GM12865 (cell line): ENCODE measurements at regions not wholly inside any gene's neighbourhood (a gene's known extent, or its start where the extent isn't known, plus 50 kb on each side); places are given as distances from the start of the nearest gene placed in this dataset.
A peak's percentile ranks its signal among the peaks of the same experiment; 100 is the strongest.
"Not testable (repeated sequence)": the region's sequence is repeated elsewhere in the genome, so short reads cannot be mapped to it uniquely, and the experiment has no call there.

Experiments
- DNase-seq: peaks from one replicate; pipeline ENCODE4 v3.0.0; 2010; ENCODE audit warnings: low read depth
- H3K4me3 ChIP-seq: 2 replicates; pipeline ENCODE4 v1.5.1; 2011; ENCODE audit warnings: mild to moderate bottlenecking, low read depth, low read length, control low read depth
- CTCF ChIP-seq: IDR thresholded peaks from 2 replicates; pipeline ENCODE4 v1.5.1; 2011; ENCODE audit warnings: low read length, control low read depth, low read depth, inconsistent platforms; ENCODE audit not compliant: insufficient read depth; ENCODE audit errors: missing control alignments

- no peak overlapping the region for H3K4me3 ChIP-seq
- TF ChIP-seq CTCF: no peak
- DNase-seq: no peak
Observed at GRCh38 chr11:133636711-133637355, 104.5 kb upstream of the OPCML start.

- H3K4me3 ChIP-seq: no peak overlapping the region
- DNase-seq: no peak
- TF ChIP-seq CTCF: no peak
Observed at GRCh38 chr11:133635244-133635739, 103.0 kb upstream of the OPCML start.

GRCh38 chr11:133628371-133628770 is 96.1 kb upstream of the OPCML start:
- H3K4me3 ChIP-seq, DNase-seq: not testable (repeated sequence)

GRCh38 chr11:133621611-133622010 is 89.3 kb upstream of the OPCML start:
- DNase-seq: no peak
- H3K4me3 ChIP-seq: no peak overlapping the region
- TF ChIP-seq CTCF: no peak

- peak; percentile 16 for DNase-seq
- peak; percentile 20 for TF ChIP-seq CTCF
- H3K4me3 ChIP-seq: no peak overlapping the region
Observed at GRCh38 chr11:133619973-133620372, 87.7 kb upstream of the OPCML start.

DNA sequence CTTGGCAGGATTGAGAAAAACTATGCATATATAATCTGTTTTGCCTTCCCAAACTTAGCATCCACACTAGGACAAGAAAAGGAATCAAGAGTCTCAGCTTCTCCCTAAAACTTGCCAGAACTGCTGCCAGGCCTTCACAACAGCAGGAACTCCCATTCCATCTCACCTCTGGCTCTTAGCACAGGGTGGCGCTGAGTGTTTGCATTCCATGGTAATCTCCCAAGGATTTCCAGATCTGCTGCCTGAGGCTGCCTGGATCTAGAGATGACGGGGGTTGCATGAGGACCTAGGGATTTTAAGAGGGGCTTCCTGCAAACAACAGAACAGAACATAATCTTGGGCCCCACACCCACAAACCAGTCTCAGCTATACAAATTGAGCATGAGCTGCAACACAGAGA is 87.1 kb upstream of the OPCML start:
- no peak for DNase-seq
- no peak for TF ChIP-seq CTCF
- no peak overlapping the region for H3K4me3 ChIP-seq

DNA sequence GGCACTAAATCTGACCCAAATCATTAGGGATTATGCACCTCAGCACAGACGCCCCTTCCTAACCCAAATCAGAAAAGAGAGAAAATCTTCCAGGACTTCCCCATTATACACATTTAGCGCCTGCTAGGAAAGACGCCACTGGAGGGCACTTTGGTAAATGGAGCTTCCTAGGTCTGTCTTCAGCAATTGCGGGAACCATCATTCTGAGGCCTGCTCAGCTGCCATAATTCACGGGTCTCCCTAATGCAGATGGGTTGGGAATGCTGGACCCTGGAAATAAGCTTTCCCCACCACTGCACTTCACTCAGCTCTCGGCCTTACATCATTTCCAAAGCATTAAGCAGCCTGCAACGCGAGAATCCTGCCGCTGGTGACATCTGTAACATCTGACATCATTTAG is 86.2 kb upstream of the OPCML start:
- H3K4me3 ChIP-seq: no peak overlapping the region
- TF ChIP-seq CTCF: no peak
- DNase-seq: no peak
